HepG2 (cell line): ENCODE measurements at regions not wholly inside any gene's neighbourhood (a gene's known extent, or its start where the extent isn't known, plus 50 kb on each side); places are given as distances from the start of the nearest gene placed in this dataset.

Experiments
- ATAC-seq: fragments of 200-7000 bp; cut with Tn5 transposase; 3 replicates; pipeline ENCODE4 v1.9.1; 2020; ENCODE audit warnings: mild to moderate bottlenecking, moderate library complexity
- BruUV-seq: library from RNA; stranded (reverse); fragments of 400-500 nt; replicated peaks from 2 replicates; lab custom pipeline; 2021; lab: Mats Ljungman, UMichigan
- CTCF ChIA-PET: fragments of 300-600 bp; formaldehyde crosslinking; extraction: SDS; loops from one replicate; lab custom pipeline; 2021; ENCODE audit warnings: low total read pairs, inconsistent platforms, low intra/inter-chr PET ratio; lab: Yijun Ruan, JAX
- POLR2A ChIA-PET: fragments of 350-600 bp; sonication (Branson Sonifier 250); formaldehyde crosslinking; loops from one replicate; lab custom pipeline; 2020; ENCODE audit warnings: antibody characterized with exemption, inconsistent platforms; lab: Yijun Ruan, JAX
- DNase-seq: peaks from one replicate; pipeline ENCODE4 v3.0.0-alpha.2; 2015; ENCODE audit warnings: low spot score
- FAIRE-seq: peaks from 3 replicates; lab custom pipeline; 2011; peaks lifted over from hg19 to GRCh38; lab: Jason Lieb, UNC
- H2AFZ ChIP-seq: one replicate; pipeline ENCODE4 v1.6.1; 2011; ENCODE audit warnings: low read length, inconsistent platforms
- H3K27ac ChIP-seq: fragments of 300-600 bp; 3 replicates; pipeline ENCODE4 v1.8.0; 2011; ENCODE audit warnings: mixed run types, mild to moderate bottlenecking, mixed read lengths, low read length, inconsistent platforms; ENCODE audit not compliant: insufficient read depth; ENCODE audit errors: extremely low read length
- H3K27me3 ChIP-seq, 2 experiments: fragments of 200-600 bp in 1 of 2; 2 replicates in 1 of 2; 3 replicates in 1 of 2; pipeline versions ENCODE4 v1.6.0 to v1.8.0; 2011; ENCODE audit warnings: low read length in 2 of 2, mild to moderate bottlenecking in 2 of 2, moderate library complexity in 2 of 2, inconsistent platforms in 1 of 2; ENCODE audit not compliant: insufficient read depth in 2 of 2, control insufficient read depth in 1 of 2
- H3K36me3 ChIP-seq, 2 experiments: fragments of 200-600 bp in 1 of 2; replicated peaks in 1 of 2; 2 replicates in 1 of 2; 3 replicates in 1 of 2; pipeline versions ENCODE4 v1.5.1 to v1.8.0; 2011; ENCODE audit warnings: low read length in 2 of 2, inconsistent platforms in 1 of 2; ENCODE audit not compliant: insufficient read depth in 2 of 2, control insufficient read depth in 1 of 2
- H3K4me1 ChIP-seq: 2 replicates; pipeline ENCODE4 v1.5.1; 2012; ENCODE audit warnings: low read length, inconsistent platforms; ENCODE audit not compliant: insufficient read depth
- H3K4me2 ChIP-seq: 2 replicates; pipeline ENCODE4 v1.6.0; 2011; ENCODE audit warnings: low read depth, low read length, inconsistent platforms
- H3K4me3 ChIP-seq, 3 experiments: fragments of 200-600 bp in 1 of 3; sonication (generic), shearing (Covaris generic) in 1 of 3; replicated peaks in 1 of 3; 2 replicates each; pipeline ENCODE4 v1.5.1; 2011 to 2016; ENCODE audit warnings: low read length in 3 of 3, inconsistent platforms in 2 of 3, low read depth in 2 of 3, mild to moderate bottlenecking in 2 of 3, control low read depth in 1 of 3, mixed read lengths in 1 of 3; ENCODE audit not compliant: insufficient read depth in 1 of 3
- H3K79me2 ChIP-seq: one replicate; pipeline ENCODE4 v1.6.1; 2011; ENCODE audit warnings: low read length, inconsistent platforms; ENCODE audit not compliant: insufficient read depth
- H3K9ac ChIP-seq: 2 replicates; pipeline ENCODE4 v1.6.0; 2011; ENCODE audit warnings: mild to moderate bottlenecking, low read depth, low read length, inconsistent platforms; ENCODE audit not compliant: insufficient read depth
- H3K9me3 ChIP-seq: 2 replicates; pipeline ENCODE4 v1.5.1; 2012; ENCODE audit warnings: mild to moderate bottlenecking, low read length
- H4K20me1 ChIP-seq: 2 replicates; pipeline ENCODE4 v1.6.0; 2011; ENCODE audit warnings: inconsistent platforms, mild to moderate bottlenecking, low read length, moderate library complexity; ENCODE audit not compliant: insufficient read depth
- MED8 ChIP-seq: sonication (generic); formaldehyde crosslinking; IDR thresholded peaks from 2 replicates; pipeline ENCODE4 v1.8.1; 2023; ENCODE audit warnings: mild to moderate bottlenecking, missing genetic modification reagents; ENCODE audit not compliant: insufficient replicate concordance
- PITX1 ChIP-seq: sonication (generic); formaldehyde crosslinking; IDR thresholded peaks from 2 replicates; pipeline ENCODE4 v1.5.1; 2020; ENCODE audit warnings: mild to moderate bottlenecking, missing genetic modification reagents
- TCF12 ChIP-seq, 2 experiments: fragments of 450-650 bp in 1 of 2; sonication (generic) in 1 of 2; formaldehyde crosslinking in 1 of 2; IDR thresholded peaks; 2 replicates each; pipeline versions ENCODE4 v1.6.1 to v1.8.0; 2017 to 2022; ENCODE audit warnings: antibody characterized with exemption in 1 of 2, mild to moderate bottlenecking in 1 of 2, missing genetic modification reagents in 1 of 2, moderate library complexity in 1 of 2
- ZFX ChIP-seq: sonication (generic); formaldehyde crosslinking; IDR thresholded peaks from 2 replicates; pipeline ENCODE4 v1.4.0; 2020; ENCODE audit warnings: mild to moderate bottlenecking, low read depth, missing genetic modification reagents, moderate library complexity
- ZNF143 ChIP-seq: sonication (generic); formaldehyde crosslinking; IDR thresholded peaks from 2 replicates; pipeline ENCODE4 v1.4.0; 2020; ENCODE audit warnings: missing genetic modification reagents
- ZNF160 ChIP-seq: sonication (generic); formaldehyde crosslinking; IDR thresholded peaks from 2 replicates; pipeline ENCODE4 v1.8.0; 2022; ENCODE audit warnings: mild to moderate bottlenecking, inconsistent platforms, missing genetic modification reagents
- ZNF276 ChIP-seq: sonication (generic); formaldehyde crosslinking; IDR thresholded peaks from 2 replicates; pipeline ENCODE4 v1.4.0; 2020; ENCODE audit warnings: mild to moderate bottlenecking, low read depth, missing genetic modification reagents
- ZNF496 ChIP-seq: sonication (generic); formaldehyde crosslinking; IDR thresholded peaks from 2 replicates; pipeline ENCODE4 v1.8.1; 2023; ENCODE audit warnings: mild to moderate bottlenecking, moderate library complexity, missing genetic modification reagents; ENCODE audit not compliant: insufficient replicate concordance
- ZNF607 ChIP-seq: sonication (generic); formaldehyde crosslinking; IDR thresholded peaks from 2 replicates; pipeline ENCODE4 v1.5.1; 2020; ENCODE audit warnings: missing genetic modification reagents, mild to moderate bottlenecking, borderline replicate concordance
- ZNF75D ChIP-seq: sonication (generic); formaldehyde crosslinking; IDR thresholded peaks from 2 replicates; pipeline ENCODE4 v1.8.1; 2023; ENCODE audit warnings: missing genetic modification reagents, mild to moderate bottlenecking, borderline replicate concordance
- ZSCAN21 ChIP-seq: sonication (generic); formaldehyde crosslinking; IDR thresholded peaks from 2 replicates; pipeline ENCODE4 v1.8.0; 2022; ENCODE audit warnings: mild to moderate bottlenecking, missing genetic modification reagents, moderate library complexity, borderline replicate concordance
- WGBS: methylation state at CpG from one replicate; pipeline ENCODE4 v1.1.6; 2017; ENCODE audit warnings: low lambda C conversion rate; 5-methylcytosine and 5-hydroxymethylcytosine counted together
- in situ Hi-C: cut with HindIII; loops from 2 replicates; pipeline ENCODE4 v1.10.0; 2017; ENCODE audit warnings: low pct_unique_long_range_greater_than_20kb; ENCODE audit not compliant: extremely low pct_ligation_motif_present
- intact Hi-C: fragments of 100-400 bp; cut with micrococcal nuclease; formaldehyde crosslinking; loops from one replicate; pipeline ENCODE4 v1.10.0; 2022; ENCODE audit not compliant: unreplicated experiment
- TF ChIP-seq, protein P1 (sequence below): IDR thresholded peaks from 2 replicates; pipeline ENCODE4 v1.6.1; 2016; ENCODE audit warnings: mild to moderate bottlenecking, missing biosample characterization, missing genetic modification reagents

DNA sequence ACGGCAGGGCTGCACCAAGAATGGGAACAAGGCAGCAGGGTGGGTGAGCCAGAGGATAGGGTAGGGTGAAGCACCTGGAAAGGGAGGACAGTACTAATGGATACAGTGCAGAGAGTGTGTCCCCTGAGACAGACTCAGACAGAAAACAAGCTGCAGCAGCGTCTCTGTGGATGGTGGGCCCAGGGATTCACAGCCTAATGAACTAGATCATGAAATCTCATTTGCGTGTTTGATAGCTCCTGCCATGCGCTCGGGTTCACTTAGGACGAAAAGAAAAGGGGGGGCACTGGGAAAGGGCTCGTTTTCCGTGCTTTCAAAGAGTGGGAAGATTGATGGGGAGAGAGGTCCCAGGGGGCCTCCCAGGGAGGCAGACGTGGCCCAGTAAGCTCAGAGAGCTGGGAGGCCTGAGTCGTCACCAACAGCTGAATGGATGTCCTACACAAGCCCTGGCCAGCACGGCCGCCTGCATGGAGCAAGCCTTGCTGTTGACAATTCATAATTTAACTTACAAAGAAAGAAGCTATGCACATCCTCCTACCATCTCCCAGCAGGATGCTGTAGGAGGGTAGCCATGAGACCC is 446.9 kb downstream of the BCOR start:
- in situ Hi-C loops = no loop called here

More for the DNA sequence above, 446.9 kb downstream of the BCOR start:
- intact Hi-C loops = no loop called here
- Histone ChIP-seq H3K9me3 (no peaks in the 10 kb centered on the region), H4K20me1 (no peaks in the 10 kb centered on the region), H3K4me3 (no peak overlapping the region), H2AFZ (no peak overlapping the region), H3K9ac (no peak overlapping the region), H3K4me1 (no peaks in the 10 kb centered on the region), H3K4me2 (no peak overlapping the region), H3K27me3 (no peaks in the 10 kb centered on the region), H3K36me3 (no peaks in the 10 kb centered on the region), H3K79me2 (no peaks in the 10 kb centered on the region), H3K27ac (no peak overlapping the region)
- DNase-seq (no peak), FAIRE-seq (no peak), ATAC-seq (no peak)
- no peak for TF ChIP-seq ZNF496 (CRISPR knock-in tag)
- no peak for TF ChIP-seq ZSCAN21 (CRISPR knock-in tag)
- TF ChIP-seq ZNF607 (CRISPR knock-in tag) = no peak
- TF ChIP-seq TCF12 (IDR thresholded peaks at IDR 0.05) = no peak
- TF ChIP-seq TCF12 (CRISPR knock-in tag; IDR thresholded peaks at IDR 0.05) = no peak
- TF ChIP-seq ZNF75D (CRISPR knock-in tag) = no peak
- no peak for TF ChIP-seq MED8 (CRISPR knock-in tag)
- TF ChIP-seq, protein P1, sequence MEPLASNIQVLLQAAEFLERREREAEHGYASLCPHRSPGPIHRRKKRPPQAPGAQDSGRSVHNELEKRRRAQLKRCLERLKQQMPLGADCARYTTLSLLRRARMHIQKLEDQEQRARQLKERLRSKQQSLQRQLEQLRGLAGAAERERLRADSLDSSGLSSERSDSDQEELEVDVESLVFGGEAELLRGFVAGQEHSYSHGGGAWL (CRISPR knock-in tag) = no peak
- TF ChIP-seq ZNF160 = no peak
- TF ChIP-seq PITX1 (CRISPR knock-in tag) = no peak
- TF ChIP-seq ZNF276 = no peak
- no peak for TF ChIP-seq ZFX (CRISPR knock-in tag)
- no peak for TF ChIP-seq ZNF143 (CRISPR knock-in tag)
- CTCF ChIA-PET = no interaction called here
- POLR2A ChIA-PET = no interaction called here
- WGBS = 26% methylated on average over 12 of the region's 12 CpGs
- BruUV-seq = no TSS peak
